Tibial nerve (tissue), 4 donors: ENCODE measurements at regions not wholly inside any gene's neighbourhood (a gene's known extent, or its start where the extent isn't known, plus 50 kb on each side); places are given as distances from the start of the nearest gene placed in this dataset.

Source experiments
- DNase-seq, 2 donors: peaks; one replicate each; pipeline ENCODE4 v3.0.0-alpha.2; 2019; ENCODE audit warnings: low spot score in 2 of 2
- H3K27ac ChIP-seq, 4 donors: fragments of 200-600 bp; sonication (generic) in 3 of 4; one replicate each; pipeline ENCODE4 v1.5.1; 2017 to 2019; ENCODE audit warnings: mild to moderate bottlenecking in 1 of 4
- H3K27me3 ChIP-seq, 2 donors: fragments of 200-600 bp; sonication (generic) in 1 of 2; one replicate each; pipeline versions ENCODE4 v1.5.1 to v1.6.0; 2017 to 2019
- H3K36me3 ChIP-seq, 3 donors: fragments of 200-600 bp; sonication (generic); one replicate each; pipeline ENCODE4 v1.5.1; 2018 to 2019
- H3K4me1 ChIP-seq, 4 donors: fragments of 200-600 bp; sonication (generic) in 3 of 4; one replicate each; pipeline ENCODE4 v1.5.1; 2017 to 2019
- H3K4me3 ChIP-seq, 4 donors: fragments of 200-600 bp; sonication (generic) in 3 of 4; one replicate each; pipeline ENCODE4 v1.5.1; 2017 to 2019; ENCODE audit warnings: mild to moderate bottlenecking in 1 of 4, moderate library complexity in 1 of 4
- H3K9me3 ChIP-seq, 4 donors: fragments of 200-600 bp; sonication (generic) in 3 of 4; one replicate each; pipeline ENCODE4 v1.5.1; 2017 to 2019
- CTCF ChIP-seq, 5 experiments: fragments of 200-600 bp in 3 of 5; fragments of 450-650 bp in 2 of 5; sonication (generic) in 3 of 5; IDR thresholded peaks; one replicate each; pipeline ENCODE4 v1.5.1; 2016 to 2019; ENCODE audit warnings: antibody characterized with exemption in 5 of 5, mild to moderate bottlenecking in 3 of 5, moderate library complexity in 2 of 5
- EP300 ChIP-seq, 2 donors: sonication (generic); formaldehyde crosslinking; IDR thresholded peaks; one replicate each; pipeline ENCODE4 v1.6.1; 2017; ENCODE audit warnings: antibody characterized with exemption in 2 of 2, mild to moderate bottlenecking in 1 of 2
- POLR2A ChIP-seq, 2 donors: fragments of 450-650 bp; IDR thresholded peaks; one replicate each; pipeline ENCODE4 v1.6.1; 2017; ENCODE audit warnings: antibody characterized with exemption in 2 of 2, mild to moderate bottlenecking in 2 of 2, moderate library complexity in 2 of 2
- WGBS, 2 donors: methylation state at CpG; one replicate each; pipeline ENCODE4 v1.1.5; 2018; 5-methylcytosine and 5-hydroxymethylcytosine counted together

- Histone ChIP-seq H3K27ac (no peak overlapping the region), H3K9me3 (no peaks in the 10 kb centered on the region), H3K27me3 (no peaks in the 10 kb centered on the region), H3K4me1 (no peaks in the 10 kb centered on the region), H3K36me3 (no peaks in the 10 kb centered on the region), H3K4me3 (no peak overlapping the region)
- no peak for TF ChIP-seq EP300 (IDR thresholded peaks at IDR 0.05)
- no peak for TF ChIP-seq CTCF (IDR thresholded peaks at IDR 0.05)
- no peak for DNase-seq
- 88 to 90% methylated on average over 2 of the region's 2 CpGs for WGBS, 2 donors
Observed at GRCh38 chr2:81282151-81282769, 977.7 kb upstream of the LRRTM1 start.

- Histone ChIP-seq H3K27ac (no peak overlapping the region), H3K4me3 (no peak overlapping the region), H3K27me3 (no peaks in the 10 kb centered on the region), H3K4me1 (no peaks in the 10 kb centered on the region), H3K36me3 (no peaks in the 10 kb centered on the region), H3K9me3 (no peaks in the 10 kb centered on the region)
- WGBS, 2 donors: 71 to 91% methylated on average over 1 of the region's 1 CpG
- no peak for DNase-seq
- TF ChIP-seq CTCF (IDR thresholded peaks at IDR 0.05) (no peak), EP300 (IDR thresholded peaks at IDR 0.05) (no peak)
Observed at GRCh38 chr2:81276595-81276994, 972.0 kb upstream of the LRRTM1 start.

DNA sequence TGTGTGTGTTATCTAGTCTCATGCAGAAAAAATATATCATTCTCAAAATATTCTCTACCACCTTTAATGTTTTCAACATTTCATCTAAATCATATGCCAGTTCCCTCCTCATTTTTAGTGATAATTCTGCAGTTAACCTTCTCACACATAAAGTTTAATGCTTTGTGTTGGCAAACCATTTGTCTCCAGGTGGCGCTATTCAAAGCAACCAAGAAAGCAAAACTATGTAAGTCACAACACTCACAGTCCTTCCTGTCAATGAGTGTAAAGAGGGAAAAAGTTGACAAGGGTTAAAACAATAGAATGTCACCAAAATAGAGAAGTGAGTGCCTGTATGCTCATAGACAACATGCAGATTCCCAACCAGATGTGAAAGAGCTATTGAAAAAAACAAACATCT is 961.6 kb upstream of the LRRTM1 start:
- H3K4me1 ChIP-seq: no peaks in the 10 kb centered on the region
- 10 to 11% methylated on average over 1 of the region's 1 CpG for WGBS, 2 donors
- no peak overlapping the region for H3K4me3 ChIP-seq
- TF ChIP-seq CTCF (IDR thresholded peaks at IDR 0.05): no peak
- TF ChIP-seq POLR2A (IDR thresholded peaks at IDR 0.05): no peak
- no peak for TF ChIP-seq EP300 (IDR thresholded peaks at IDR 0.05)
- no peak overlapping the region for H3K27ac ChIP-seq
- no peak for DNase-seq
- no peaks in the 10 kb centered on the region for H3K27me3 ChIP-seq
- H3K9me3 ChIP-seq: peaks cover 0 to 9% (median 0%) of the 10 kb centered on the region in 4 donors
- no peaks in the 10 kb centered on the region for H3K36me3 ChIP-seq

GRCh38 chr2:81263989-81264388 is 959.4 kb upstream of the LRRTM1 start:
- Histone ChIP-seq H3K4me3 (no peak overlapping the region), H3K9me3 (no peaks in the 10 kb centered on the region), H3K27ac (no peak overlapping the region), H3K27me3 (no peaks in the 10 kb centered on the region), H3K36me3 (no peaks in the 10 kb centered on the region), H3K4me1 (no peaks in the 10 kb centered on the region)
- TF ChIP-seq POLR2A (IDR thresholded peaks at IDR 0.05): no peak
- no peak for TF ChIP-seq EP300 (IDR thresholded peaks at IDR 0.05)
- TF ChIP-seq CTCF (IDR thresholded peaks at IDR 0.05): no peak
- DNase-seq: no peak

- WGBS, 2 donors: 89 to 94% methylated on average over 1 of the region's 1 CpG
- H3K9me3 ChIP-seq: no peaks in the 10 kb centered on the region
- no peak for DNase-seq
- H3K27me3 ChIP-seq: no peaks in the 10 kb centered on the region
- no peaks in the 10 kb centered on the region for H3K36me3 ChIP-seq
- no peak overlapping the region for H3K4me3 ChIP-seq
- no peaks in the 10 kb centered on the region for H3K4me1 ChIP-seq
- TF ChIP-seq EP300 (IDR thresholded peaks at IDR 0.05): no peak
- TF ChIP-seq CTCF (IDR thresholded peaks at IDR 0.05): no peak
- no peak for TF ChIP-seq POLR2A (IDR thresholded peaks at IDR 0.05)
- no peak overlapping the region for H3K27ac ChIP-seq
Observed at GRCh38 chr2:81260320-81260719, 955.8 kb upstream of the LRRTM1 start.
